HepG2 (cell line): ENCODE measurements at regions not wholly inside any gene's neighbourhood (a gene's known extent, or its start where the extent isn't known, plus 50 kb on each side); places are given as distances from the start of the nearest gene placed in this dataset.

Source experiments
- ATAC-seq: fragments of 200-7000 bp; cut with Tn5 transposase; 3 replicates; pipeline ENCODE4 v1.9.1; 2020; ENCODE audit warnings: mild to moderate bottlenecking, moderate library complexity
- BruUV-seq: library from RNA; stranded (reverse); fragments of 400-500 nt; replicated peaks from 2 replicates; lab custom pipeline; 2021; lab: Mats Ljungman, UMichigan
- CTCF ChIA-PET: fragments of 300-600 bp; formaldehyde crosslinking; extraction: SDS; loops from one replicate; lab custom pipeline; 2021; ENCODE audit warnings: low total read pairs, inconsistent platforms, low intra/inter-chr PET ratio; lab: Yijun Ruan, JAX
- POLR2A ChIA-PET: fragments of 350-600 bp; sonication (Branson Sonifier 250); formaldehyde crosslinking; loops from one replicate; lab custom pipeline; 2020; ENCODE audit warnings: antibody characterized with exemption, inconsistent platforms; lab: Yijun Ruan, JAX
- DNase-seq: peaks from one replicate; pipeline ENCODE4 v3.0.0-alpha.2; 2015; ENCODE audit warnings: low spot score
- FAIRE-seq: peaks from 3 replicates; lab custom pipeline; 2011; peaks lifted over from hg19 to GRCh38; lab: Jason Lieb, UNC
- H2AFZ ChIP-seq: one replicate; pipeline ENCODE4 v1.6.1; 2011; ENCODE audit warnings: low read length, inconsistent platforms
- H3K27ac ChIP-seq: fragments of 300-600 bp; 3 replicates; pipeline ENCODE4 v1.8.0; 2011; ENCODE audit warnings: mixed run types, mild to moderate bottlenecking, mixed read lengths, low read length, inconsistent platforms; ENCODE audit not compliant: insufficient read depth; ENCODE audit errors: extremely low read length
- H3K27me3 ChIP-seq, 2 experiments: fragments of 200-600 bp in 1 of 2; 2 replicates in 1 of 2; 3 replicates in 1 of 2; pipeline versions ENCODE4 v1.6.0 to v1.8.0; 2011; ENCODE audit warnings: low read length in 2 of 2, mild to moderate bottlenecking in 2 of 2, moderate library complexity in 2 of 2, inconsistent platforms in 1 of 2; ENCODE audit not compliant: insufficient read depth in 2 of 2, control insufficient read depth in 1 of 2
- H3K36me3 ChIP-seq, 2 experiments: fragments of 200-600 bp in 1 of 2; replicated peaks in 1 of 2; 2 replicates in 1 of 2; 3 replicates in 1 of 2; pipeline versions ENCODE4 v1.5.1 to v1.8.0; 2011; ENCODE audit warnings: low read length in 2 of 2, inconsistent platforms in 1 of 2; ENCODE audit not compliant: insufficient read depth in 2 of 2, control insufficient read depth in 1 of 2
- H3K4me1 ChIP-seq: 2 replicates; pipeline ENCODE4 v1.5.1; 2012; ENCODE audit warnings: low read length, inconsistent platforms; ENCODE audit not compliant: insufficient read depth
- H3K4me2 ChIP-seq: 2 replicates; pipeline ENCODE4 v1.6.0; 2011; ENCODE audit warnings: low read depth, low read length, inconsistent platforms
- H3K4me3 ChIP-seq, 3 experiments: fragments of 200-600 bp in 1 of 3; sonication (generic), shearing (Covaris generic) in 1 of 3; replicated peaks in 1 of 3; 2 replicates each; pipeline ENCODE4 v1.5.1; 2011 to 2016; ENCODE audit warnings: low read length in 3 of 3, inconsistent platforms in 2 of 3, low read depth in 2 of 3, mild to moderate bottlenecking in 2 of 3, control low read depth in 1 of 3, mixed read lengths in 1 of 3; ENCODE audit not compliant: insufficient read depth in 1 of 3
- H3K79me2 ChIP-seq: one replicate; pipeline ENCODE4 v1.6.1; 2011; ENCODE audit warnings: low read length, inconsistent platforms; ENCODE audit not compliant: insufficient read depth
- H3K9ac ChIP-seq: 2 replicates; pipeline ENCODE4 v1.6.0; 2011; ENCODE audit warnings: mild to moderate bottlenecking, low read depth, low read length, inconsistent platforms; ENCODE audit not compliant: insufficient read depth
- H3K9me3 ChIP-seq: 2 replicates; pipeline ENCODE4 v1.5.1; 2012; ENCODE audit warnings: mild to moderate bottlenecking, low read length
- H4K20me1 ChIP-seq: 2 replicates; pipeline ENCODE4 v1.6.0; 2011; ENCODE audit warnings: inconsistent platforms, mild to moderate bottlenecking, low read length, moderate library complexity; ENCODE audit not compliant: insufficient read depth
- ATF7 ChIP-seq, 2 experiments: fragments of 450-650 bp in 1 of 2; sonication (generic) in 1 of 2; formaldehyde crosslinking in 1 of 2; IDR thresholded peaks; 2 replicates each; pipeline versions ENCODE4 v1.4.0 to v1.6.1; 2016 to 2020; ENCODE audit warnings: antibody characterized with exemption in 1 of 2, mild to moderate bottlenecking in 1 of 2, missing genetic modification reagents in 1 of 2
- DR1 ChIP-seq: sonication (generic); formaldehyde crosslinking; IDR thresholded peaks from 2 replicates; pipeline ENCODE4 v1.8.0; 2021; ENCODE audit warnings: mild to moderate bottlenecking, missing genetic modification reagents, inconsistent platforms
- HOXD1 ChIP-seq: sonication (generic); formaldehyde crosslinking; IDR thresholded peaks from 2 replicates; pipeline ENCODE4 v1.5.0; 2020; ENCODE audit warnings: missing genetic modification reagents
- SIX1 ChIP-seq: sonication (generic); formaldehyde crosslinking; IDR thresholded peaks from 2 replicates; pipeline ENCODE4 v1.4.0; 2020; ENCODE audit warnings: missing genetic modification reagents, borderline replicate concordance
- TARDBP ChIP-seq: sonication (generic); formaldehyde crosslinking; IDR thresholded peaks from 2 replicates; pipeline ENCODE4 v1.8.0; 2022; ENCODE audit warnings: mild to moderate bottlenecking, missing genetic modification reagents
- TCF12 ChIP-seq, 2 experiments: fragments of 450-650 bp in 1 of 2; sonication (generic) in 1 of 2; formaldehyde crosslinking in 1 of 2; IDR thresholded peaks; 2 replicates each; pipeline versions ENCODE4 v1.6.1 to v1.8.0; 2017 to 2022; ENCODE audit warnings: antibody characterized with exemption in 1 of 2, mild to moderate bottlenecking in 1 of 2, missing genetic modification reagents in 1 of 2, moderate library complexity in 1 of 2
- TEAD3 ChIP-seq: optimal IDR thresholded peaks from 2 replicates; pipeline ENCODE3; 2016; ENCODE audit warnings: borderline replicate concordance
- ZNF737 ChIP-seq: sonication (generic); formaldehyde crosslinking; IDR thresholded peaks from 2 replicates; pipeline ENCODE4 v1.5.0; 2020; ENCODE audit warnings: missing genetic modification reagents, mild to moderate bottlenecking, borderline replicate concordance
- WGBS: methylation state at CpG from one replicate; pipeline ENCODE4 v1.1.6; 2017; ENCODE audit warnings: low lambda C conversion rate; 5-methylcytosine and 5-hydroxymethylcytosine counted together
- in situ Hi-C: cut with HindIII; loops from 2 replicates; pipeline ENCODE4 v1.10.0; 2017; ENCODE audit warnings: low pct_unique_long_range_greater_than_20kb; ENCODE audit not compliant: extremely low pct_ligation_motif_present
- intact Hi-C: fragments of 100-400 bp; cut with micrococcal nuclease; formaldehyde crosslinking; loops from one replicate; pipeline ENCODE4 v1.10.0; 2022; ENCODE audit not compliant: unreplicated experiment
- TF ChIP-seq, protein P1 (sequence below): sonication (generic); formaldehyde crosslinking; IDR thresholded peaks from 2 replicates; pipeline ENCODE4 v1.4.0; 2020; ENCODE audit warnings: missing genetic modification reagents
- TF ChIP-seq, protein P2 (sequence below): sonication (generic); formaldehyde crosslinking; IDR thresholded peaks from 2 replicates; pipeline ENCODE4 v1.5.1; 2020; ENCODE audit warnings: missing genetic modification reagents, mild to moderate bottlenecking, borderline replicate concordance

GRCh38 chr7:136726460-136726859, 142.0 kb upstream of the CHRM2 start:
- in situ Hi-C loops (no loop called here), intact Hi-C loops (no loop called here)
- no peaks in the 10 kb centered on the region for H4K20me1 ChIP-seq
- CTCF ChIA-PET = no interaction called here
- FAIRE-seq (no peak), DNase-seq (no peak), ATAC-seq (no peak)
- no peak overlapping the region for H2AFZ ChIP-seq
- no peaks in the 10 kb centered on the region for H3K79me2 ChIP-seq
- 48% methylated on average over 2 of the region's 2 CpGs for WGBS
- no peaks in the 10 kb centered on the region for H3K27me3 ChIP-seq
- H3K9me3 ChIP-seq = peaks cover 27% of the 10 kb centered on the region
- TF ChIP-seq TEAD3 = no peak
- TF ChIP-seq DR1 = no peak
- TF ChIP-seq, protein P1, sequence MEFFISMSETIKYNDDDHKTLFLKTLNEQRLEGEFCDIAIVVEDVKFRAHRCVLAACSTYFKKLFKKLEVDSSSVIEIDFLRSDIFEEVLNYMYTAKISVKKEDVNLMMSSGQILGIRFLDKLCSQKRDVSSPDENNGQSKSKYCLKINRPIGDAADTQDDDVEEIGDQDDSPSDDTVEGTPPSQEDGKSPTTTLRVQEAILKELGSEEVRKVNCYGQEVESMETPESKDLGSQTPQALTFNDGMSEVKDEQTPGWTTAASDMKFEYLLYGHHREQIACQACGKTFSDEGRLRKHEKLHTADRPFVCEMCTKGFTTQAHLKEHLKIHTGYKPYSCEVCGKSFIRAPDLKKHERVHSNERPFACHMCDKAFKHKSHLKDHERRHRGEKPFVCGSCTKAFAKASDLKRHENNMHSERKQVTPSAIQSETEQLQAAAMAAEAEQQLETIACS (CRISPR knock-in tag) = no peak
- no peak for TF ChIP-seq TARDBP (CRISPR knock-in tag)
- TF ChIP-seq ATF7 (IDR thresholded peaks at IDR 0.05) = no peak
- no peak for TF ChIP-seq ATF7 (CRISPR knock-in tag; IDR thresholded peaks at IDR 0.05)
- no peak for TF ChIP-seq HOXD1 (CRISPR knock-in tag)
- TF ChIP-seq TCF12 (IDR thresholded peaks at IDR 0.05) = no peak
- no peak for TF ChIP-seq TCF12 (CRISPR knock-in tag; IDR thresholded peaks at IDR 0.05)
- TF ChIP-seq, protein P2, sequence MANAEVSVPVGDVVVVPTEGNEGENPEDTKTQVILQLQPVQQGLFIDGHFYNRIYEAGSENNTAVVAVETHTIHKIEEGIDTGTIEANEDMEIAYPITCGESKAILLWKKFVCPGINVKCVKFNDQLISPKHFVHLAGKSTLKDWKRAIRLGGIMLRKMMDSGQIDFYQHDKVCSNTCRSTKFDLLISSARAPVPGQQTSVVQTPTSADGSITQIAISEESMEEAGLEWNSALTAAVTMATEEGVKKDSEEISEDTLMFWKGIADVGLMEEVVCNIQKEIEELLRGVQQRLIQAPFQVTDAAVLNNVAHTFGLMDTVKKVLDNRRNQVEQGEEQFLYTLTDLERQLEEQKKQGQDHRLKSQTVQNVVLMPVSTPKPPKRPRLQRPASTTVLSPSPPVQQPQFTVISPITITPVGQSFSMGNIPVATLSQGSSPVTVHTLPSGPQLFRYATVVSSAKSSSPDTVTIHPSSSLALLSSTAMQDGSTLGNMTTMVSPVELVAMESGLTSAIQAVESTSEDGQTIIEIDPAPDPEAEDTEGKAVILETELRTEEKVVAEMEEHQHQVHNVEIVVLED (CRISPR knock-in tag) = no peak
- no peak for TF ChIP-seq ZNF737 (CRISPR knock-in tag)
- no peak for TF ChIP-seq SIX1 (CRISPR knock-in tag)
- H3K27ac ChIP-seq = no peak overlapping the region
- POLR2A ChIA-PET = no interaction called here
- H3K4me1 ChIP-seq = no peaks in the 10 kb centered on the region
- BruUV-seq = no TSS peak
- no peak overlapping the region for H3K9ac ChIP-seq
- H3K4me2 ChIP-seq = no peak overlapping the region
- no peak overlapping the region for H3K4me3 ChIP-seq
- no peaks in the 10 kb centered on the region for H3K36me3 ChIP-seq
